ENCODE measurements at regions not wholly inside any gene's neighbourhood (a gene's known extent, or its start where the extent isn't known, plus 50 kb on each side); places are given as distances from the start of the nearest gene placed in this dataset.

DNA sequence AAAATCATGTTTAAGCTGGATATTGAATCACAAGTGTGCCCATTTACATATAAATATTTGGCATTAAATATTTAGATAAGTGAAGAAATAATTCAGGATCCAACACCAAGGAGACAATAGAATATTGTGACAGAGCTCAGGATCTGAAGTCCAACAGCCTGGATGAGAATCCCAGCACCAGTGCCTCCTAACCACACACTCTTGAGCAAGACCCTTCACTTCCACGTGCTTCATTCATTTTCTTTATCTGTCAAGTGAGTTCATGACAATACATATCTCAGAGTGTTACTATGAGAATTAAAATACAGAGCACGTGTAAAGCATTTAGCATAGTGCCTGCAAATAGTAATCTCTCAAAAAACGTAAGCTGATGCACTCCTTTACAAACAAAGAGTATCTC is 78.4 kb upstream of the IKZF1 start:
- H3K4me3 Mint-ChIP-seq = no peak overlapping the region
- H3K79me2 ChIP-seq (ENCODE audit: control insufficient read depth, insufficient read depth, low read length) = no peaks in the 10 kb centered on the region
- H3K4me1 Mint-ChIP-seq = peaks cover 8% of the 10 kb centered on the region
- H2AFZ ChIP-seq (ENCODE audit: insufficient read depth, low read depth, low read length, poor library complexity, severe bottlenecking) = no peak overlapping the region
- DNase-seq (no peak), ATAC-seq (ENCODE audit: low read depth) (no peak)
- POLR2A ChIA-PET = no interaction called here
- H3K27me3 ChIP-seq (replicated peaks in 1 of 4; ENCODE audit: control extremely low read depth in 1 of 4, control insufficient read depth in 3 of 4, insufficient read depth in 4 of 4, low read length in 3 of 4) = no peaks in the 10 kb centered on the region
- peaks cover 5% of the 10 kb centered on the region for H3K9me3 Mint-ChIP-seq (ENCODE audit: insufficient read depth)
- intact Hi-C loops (cut with micrococcal nuclease) = no loop called here
- no peaks in the 10 kb centered on the region for H4K20me1 ChIP-seq (ENCODE audit: control insufficient read depth, insufficient read depth, low read length, poor library complexity, severe bottlenecking)
- no peak overlapping the region for H3K9ac ChIP-seq (ENCODE audit: low read length)
- no peak overlapping the region for H3K27ac ChIP-seq (ENCODE audit: low read length in 2 of 2)
- no peaks in the 10 kb centered on the region for H3K27me3 Mint-ChIP-seq
- TF ChIP-seq EZH2 (IDR thresholded peaks at IDR 0.05; ENCODE audit: borderline replicate concordance, insufficient read depth, low read depth, low read length, poor library complexity, severe bottlenecking) = no peak
- TF ChIP-seq, protein P1, sequence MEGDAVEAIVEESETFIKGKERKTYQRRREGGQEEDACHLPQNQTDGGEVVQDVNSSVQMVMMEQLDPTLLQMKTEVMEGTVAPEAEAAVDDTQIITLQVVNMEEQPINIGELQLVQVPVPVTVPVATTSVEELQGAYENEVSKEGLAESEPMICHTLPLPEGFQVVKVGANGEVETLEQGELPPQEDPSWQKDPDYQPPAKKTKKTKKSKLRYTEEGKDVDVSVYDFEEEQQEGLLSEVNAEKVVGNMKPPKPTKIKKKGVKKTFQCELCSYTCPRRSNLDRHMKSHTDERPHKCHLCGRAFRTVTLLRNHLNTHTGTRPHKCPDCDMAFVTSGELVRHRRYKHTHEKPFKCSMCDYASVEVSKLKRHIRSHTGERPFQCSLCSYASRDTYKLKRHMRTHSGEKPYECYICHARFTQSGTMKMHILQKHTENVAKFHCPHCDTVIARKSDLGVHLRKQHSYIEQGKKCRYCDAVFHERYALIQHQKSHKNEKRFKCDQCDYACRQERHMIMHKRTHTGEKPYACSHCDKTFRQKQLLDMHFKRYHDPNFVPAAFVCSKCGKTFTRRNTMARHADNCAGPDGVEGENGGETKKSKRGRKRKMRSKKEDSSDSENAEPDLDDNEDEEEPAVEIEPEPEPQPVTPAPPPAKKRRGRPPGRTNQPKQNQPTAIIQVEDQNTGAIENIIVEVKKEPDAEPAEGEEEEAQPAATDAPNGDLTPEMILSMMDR (IDR thresholded peaks at IDR 0.05) = no peak
- CTCF ChIA-PET = interaction anchor here (1.0 to 1.7 kb wide), 2 partner anchors 21 to 141 kb away, joined by 4 to 7 read pairs; no protein-coding TSS in a partner anchor
- no peak overlapping the region for H3K4me2 ChIP-seq (replicated peaks; ENCODE audit: low read depth, low read length, poor library complexity, severe bottlenecking)
- H3K36me3 ChIP-seq (replicated peaks in 1 of 2; ENCODE audit: control extremely low read depth in 1 of 2, control insufficient read depth in 1 of 2, extremely low read depth in 1 of 2, insufficient read depth in 2 of 2, low read length in 1 of 2) = no peaks in the 10 kb centered on the region
- no peaks in the 10 kb centered on the region for H3K4me1 ChIP-seq (ENCODE audit: control insufficient read depth in 2 of 2, insufficient read depth in 2 of 2, low read length in 2 of 2)
- H3K27ac Mint-ChIP-seq = no peak overlapping the region
- H3K9me3 ChIP-seq (ENCODE audit: control extremely low read depth in 1 of 3, control insufficient read depth in 2 of 3, insufficient read depth in 1 of 3, low read length in 2 of 3) = peaks cover 1 to 31% (median 6%) of the 10 kb centered on the region in 3 donors
- H3K4me3 ChIP-seq (ENCODE audit: control extremely low read depth in 1 of 5, extremely low read depth in 1 of 5, insufficient read depth in 1 of 5, low read depth in 2 of 5, low read length in 4 of 5) = no peak overlapping the region
- WGBS (ENCODE audit: insufficient coverage) = 83% methylated on average over 1 of the region's 3 CpGs

- H3K4me1 ChIP-seq (ENCODE audit: control insufficient read depth in 2 of 2, insufficient read depth in 2 of 2, low read length in 2 of 2) = no peaks in the 10 kb centered on the region
- Mint-ChIP-seq H3K4me3 (no peak overlapping the region), H3K9me3 (ENCODE audit: insufficient read depth) (peaks cover 8% of the 10 kb centered on the region), H3K27me3 (no peaks in the 10 kb centered on the region), H3K27ac (no peak overlapping the region), H3K4me1 (no peaks in the 10 kb centered on the region)
- H3K9ac ChIP-seq (ENCODE audit: low read length) = no peak overlapping the region
- H3K27me3 ChIP-seq (replicated peaks in 1 of 4; ENCODE audit: control extremely low read depth in 1 of 4, control insufficient read depth in 3 of 4, insufficient read depth in 4 of 4, low read length in 3 of 4) = no peaks in the 10 kb centered on the region
- no peaks in the 10 kb centered on the region for H3K79me2 ChIP-seq (ENCODE audit: control insufficient read depth, insufficient read depth, low read length)
- H2AFZ ChIP-seq (ENCODE audit: insufficient read depth, low read depth, low read length, poor library complexity, severe bottlenecking) = no peak overlapping the region
- H4K20me1 ChIP-seq (ENCODE audit: control insufficient read depth, insufficient read depth, low read length, poor library complexity, severe bottlenecking) = no peaks in the 10 kb centered on the region
- DNase-seq (no peak), ATAC-seq (ENCODE audit: low read depth) (no peak)
- TF ChIP-seq, protein P1 (IDR thresholded peaks at IDR 0.05) = no peak
- no peak for TF ChIP-seq EZH2 (IDR thresholded peaks at IDR 0.05; ENCODE audit: borderline replicate concordance, insufficient read depth, low read depth, low read length, poor library complexity, severe bottlenecking)
- H3K36me3 ChIP-seq (replicated peaks in 1 of 2; ENCODE audit: control extremely low read depth in 1 of 2, control insufficient read depth in 1 of 2, extremely low read depth in 1 of 2, insufficient read depth in 2 of 2, low read length in 1 of 2) = no peaks in the 10 kb centered on the region
- ChIA-PET CTCF (interaction anchor here (0.7 to 1.4 kb wide), 6 partner anchors 8 to 196 kb away, joined by 3 to 4 read pairs (median 3); no protein-coding TSS in a partner anchor), POLR2A (no interaction called here)
- no peak overlapping the region for H3K27ac ChIP-seq (ENCODE audit: low read length in 2 of 2)
- H3K4me3 ChIP-seq (ENCODE audit: control extremely low read depth in 1 of 5, extremely low read depth in 1 of 5, insufficient read depth in 1 of 5, low read depth in 2 of 5, low read length in 4 of 5) = no peak overlapping the region
- peaks cover 1 to 19% (median 12%) of the 10 kb centered on the region in 3 donors for H3K9me3 ChIP-seq (ENCODE audit: control extremely low read depth in 1 of 3, control insufficient read depth in 2 of 3, insufficient read depth in 1 of 3, low read length in 2 of 3)
- no peak overlapping the region for H3K4me2 ChIP-seq (replicated peaks; ENCODE audit: low read depth, low read length, poor library complexity, severe bottlenecking)
- intact Hi-C loops (cut with micrococcal nuclease) = no loop called here
Observed at GRCh38 chr7:50221433-50221832, 83.1 kb upstream of the IKZF1 start.

All from B cell (primary cell).